ENCODE measurements at regions not wholly inside any gene's neighbourhood (a gene's known extent, or its start where the extent isn't known, plus 50 kb on each side); places are given as distances from the start of the nearest gene placed in this dataset.
"Not testable (repeated sequence)": the region's sequence is repeated elsewhere in the genome, so short reads cannot be mapped to it uniquely, and the experiment has no call there.

GRCh38 chr21:28839237-28839636 is 153.4 kb downstream of the LTN1 start:
- intact Hi-C loops (cut with micrococcal nuclease); H3K4me2 ChIP-seq (ENCODE audit: insufficient read depth, low read length); ATAC-seq; H3K9me1 ChIP-seq (ENCODE audit: control insufficient read depth, insufficient read depth, low read length); BruUV-seq (replicated peaks); H3K79me2 ChIP-seq (ENCODE audit: control insufficient read depth, insufficient read depth, low read length); H3K4me3 ChIP-seq; H2AFZ ChIP-seq (ENCODE audit: low read depth, low read length); H3K9me3 ChIP-seq (replicated peaks; ENCODE audit: control insufficient read depth, insufficient read depth, low read depth, low read length); DNase-seq (ENCODE audit: extremely low read depth in 1 of 4, low spot score in 3 of 4); FAIRE-seq; in situ Hi-C loops (cut with MboI); H3K4me1 ChIP-seq (replicated peaks in 1 of 2; ENCODE audit: control insufficient read depth in 2 of 2, insufficient read depth in 2 of 2, low read length in 2 of 2); POLR2A ChIA-PET; H3K27ac ChIP-seq (ENCODE audit: extremely low read depth, low read depth, low read length); H4K20me1 ChIP-seq (replicated peaks; ENCODE audit: control insufficient read depth, insufficient read depth, low read length); H3K9ac ChIP-seq (ENCODE audit: insufficient read depth in 1 of 2, low read depth in 2 of 2, low read length in 2 of 2); H3K27me3 ChIP-seq (ENCODE audit: control insufficient read depth in 2 of 2, insufficient read depth in 2 of 2, low read length in 2 of 2); H3K36me3 ChIP-seq (ENCODE audit: control insufficient read depth, insufficient read depth, low read length); CTCF ChIA-PET (ENCODE audit: low intra/inter-chr PET ratio): not testable (repeated sequence)
- TF ChIP-seq MEIS2 (IDR thresholded peaks at IDR 0.05; ENCODE audit: partially characterized antibody) (peak; percentile 79), PKNOX1 (IDR thresholded peaks at IDR 0.05) (peak; percentile 60)
- TF ChIP-seq, protein P1, sequence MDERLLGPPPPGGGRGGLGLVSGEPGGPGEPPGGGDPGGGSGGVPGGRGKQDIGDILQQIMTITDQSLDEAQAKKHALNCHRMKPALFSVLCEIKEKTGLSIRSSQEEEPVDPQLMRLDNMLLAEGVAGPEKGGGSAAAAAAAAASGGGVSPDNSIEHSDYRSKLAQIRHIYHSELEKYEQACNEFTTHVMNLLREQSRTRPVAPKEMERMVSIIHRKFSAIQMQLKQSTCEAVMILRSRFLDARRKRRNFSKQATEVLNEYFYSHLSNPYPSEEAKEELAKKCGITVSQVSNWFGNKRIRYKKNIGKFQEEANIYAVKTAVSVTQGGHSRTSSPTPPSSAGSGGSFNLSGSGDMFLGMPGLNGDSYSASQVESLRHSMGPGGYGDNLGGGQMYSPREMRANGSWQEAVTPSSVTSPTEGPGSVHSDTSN (CRISPR knock-in tag; IDR thresholded peaks at IDR 0.05; ENCODE audit: low read depth) = not testable (repeated sequence)
- TF ChIP-seq, protein P1 (tag; conservative IDR thresholded peaks at IDR 0.05; ENCODE audit: low read depth) = peak; percentile 68
- 0% methylated on average over 1 of the region's 1 CpG for WGBS (ENCODE audit: insufficient coverage, low coverage, missing lambda C conversion rate)

DNA sequence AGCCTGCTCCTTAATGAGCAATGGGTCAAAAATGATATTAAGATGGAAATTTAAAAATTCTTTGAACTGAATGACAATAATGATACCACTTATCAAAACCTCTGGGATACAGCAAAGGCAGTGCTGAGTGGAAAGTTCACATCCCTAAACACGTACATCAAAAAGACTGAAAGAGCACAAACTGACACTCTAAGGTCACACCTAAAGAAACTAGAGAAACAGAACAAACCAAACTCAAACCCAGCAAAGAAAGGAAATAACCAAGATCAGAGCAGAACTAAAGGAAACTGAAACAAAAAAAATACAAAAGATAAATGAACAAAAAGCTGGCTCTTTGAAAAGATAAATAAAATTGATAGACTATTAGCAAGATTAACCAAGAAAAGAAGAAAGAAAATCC is 155.3 kb downstream of the LTN1 start:
- H3K4me1 ChIP-seq (replicated peaks in 1 of 2; ENCODE audit: control insufficient read depth in 2 of 2, insufficient read depth in 2 of 2, low read length in 2 of 2); H4K20me1 ChIP-seq (replicated peaks; ENCODE audit: control insufficient read depth, insufficient read depth, low read length); H3K4me3 ChIP-seq; H3K27ac ChIP-seq (ENCODE audit: extremely low read depth, low read depth, low read length); POLR2A ChIA-PET; ATAC-seq; H3K79me2 ChIP-seq (ENCODE audit: control insufficient read depth, insufficient read depth, low read length); intact Hi-C loops (cut with micrococcal nuclease); in situ Hi-C loops (cut with MboI); DNase-seq (ENCODE audit: extremely low read depth in 1 of 4, low spot score in 3 of 4); H3K9me3 ChIP-seq (replicated peaks; ENCODE audit: control insufficient read depth, insufficient read depth, low read depth, low read length); FAIRE-seq; H3K9ac ChIP-seq (ENCODE audit: insufficient read depth in 1 of 2, low read depth in 2 of 2, low read length in 2 of 2); H3K36me3 ChIP-seq (ENCODE audit: control insufficient read depth, insufficient read depth, low read length); BruUV-seq (replicated peaks); H3K4me2 ChIP-seq (ENCODE audit: insufficient read depth, low read length); H2AFZ ChIP-seq (ENCODE audit: low read depth, low read length); H3K9me1 ChIP-seq (ENCODE audit: control insufficient read depth, insufficient read depth, low read length); CTCF ChIA-PET (ENCODE audit: low intra/inter-chr PET ratio); H3K27me3 ChIP-seq (ENCODE audit: control insufficient read depth in 2 of 2, insufficient read depth in 2 of 2, low read length in 2 of 2): not testable (repeated sequence)
- WGBS (ENCODE audit: insufficient coverage, low coverage, missing lambda C conversion rate) = 8% methylated on average over 1 of the region's 1 CpG

GRCh38 chr21:28836588-28836987 is 156.1 kb downstream of the LTN1 start:
- 5% methylated on average over 1 of the region's 1 CpG for WGBS (ENCODE audit: insufficient coverage, low coverage, missing lambda C conversion rate)
- H2AFZ ChIP-seq (ENCODE audit: low read depth, low read length); H3K4me2 ChIP-seq (ENCODE audit: insufficient read depth, low read length); H3K9me1 ChIP-seq (ENCODE audit: control insufficient read depth, insufficient read depth, low read length); H3K9ac ChIP-seq (ENCODE audit: insufficient read depth in 1 of 2, low read depth in 2 of 2, low read length in 2 of 2); CTCF ChIA-PET (ENCODE audit: low intra/inter-chr PET ratio); DNase-seq (ENCODE audit: extremely low read depth in 1 of 4, low spot score in 3 of 4); H3K27me3 ChIP-seq (ENCODE audit: control insufficient read depth in 2 of 2, insufficient read depth in 2 of 2, low read length in 2 of 2); BruUV-seq (replicated peaks); in situ Hi-C loops (cut with MboI); ATAC-seq; intact Hi-C loops (cut with micrococcal nuclease); H3K79me2 ChIP-seq (ENCODE audit: control insufficient read depth, insufficient read depth, low read length); H3K27ac ChIP-seq (ENCODE audit: extremely low read depth, low read depth, low read length); H3K36me3 ChIP-seq (ENCODE audit: control insufficient read depth, insufficient read depth, low read length); H4K20me1 ChIP-seq (replicated peaks; ENCODE audit: control insufficient read depth, insufficient read depth, low read length); FAIRE-seq; H3K9me3 ChIP-seq (replicated peaks; ENCODE audit: control insufficient read depth, insufficient read depth, low read depth, low read length); H3K4me3 ChIP-seq: not testable (repeated sequence)
- POLR2A ChIA-PET = interaction anchor here (1.4 kb wide), 1 partner anchor 19 kb away, joined by 3 read pairs; no protein-coding TSS in a partner anchor
- H3K4me1 ChIP-seq (replicated peaks in 1 of 2; ENCODE audit: control insufficient read depth in 2 of 2, insufficient read depth in 2 of 2, low read length in 2 of 2) = peaks cover 0 to 15% of the 10 kb centered on the region in 2 experiments; a peak in 4 of 5 replicates
